AG09309 (cell line): ENCODE measurements at regions not wholly inside any gene's neighbourhood (a gene's known extent, or its start where the extent isn't known, plus 50 kb on each side); places are given as distances from the start of the nearest gene placed in this dataset.

ENCODE experiments used
- DNase-seq: peaks from one replicate; pipeline ENCODE4 v3.0.0-alpha.2; 2010; ENCODE audit warnings: low read depth
- H3K4me3 ChIP-seq: 2 replicates; pipeline ENCODE4 v1.5.1; 2011; ENCODE audit warnings: mild to moderate bottlenecking, low read depth, low read length, moderate library complexity; ENCODE audit not compliant: control insufficient read depth
- TF ChIP-seq, protein P1 (sequence below): IDR thresholded peaks from 2 replicates; pipeline ENCODE4 v1.5.1; 2011; ENCODE audit warnings: mild to moderate bottlenecking, low read depth, low read length, inconsistent platforms; ENCODE audit not compliant: insufficient read depth, control insufficient read depth; ENCODE audit errors: missing control alignments

DNA sequence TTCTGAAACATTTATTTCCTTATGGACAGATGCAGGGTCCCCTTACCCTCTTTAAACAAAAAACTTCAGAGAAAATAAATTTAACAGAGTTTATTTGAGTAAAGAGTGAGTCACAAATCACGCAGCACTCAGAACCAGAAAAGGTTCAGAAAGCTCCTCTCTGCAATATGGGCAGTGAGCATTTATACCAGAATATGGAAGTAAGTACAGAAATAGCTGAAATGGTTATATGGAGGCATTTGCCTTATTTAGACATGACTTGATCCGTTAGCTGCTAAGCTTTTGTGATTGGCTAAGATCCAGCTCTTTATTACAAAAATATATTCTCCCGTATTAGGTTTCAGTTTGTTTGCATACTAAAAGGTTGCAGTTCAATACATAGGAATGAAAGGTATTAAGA lies 1554.1 kb downstream of the EFNA5 start:
- TF ChIP-seq, protein P1, sequence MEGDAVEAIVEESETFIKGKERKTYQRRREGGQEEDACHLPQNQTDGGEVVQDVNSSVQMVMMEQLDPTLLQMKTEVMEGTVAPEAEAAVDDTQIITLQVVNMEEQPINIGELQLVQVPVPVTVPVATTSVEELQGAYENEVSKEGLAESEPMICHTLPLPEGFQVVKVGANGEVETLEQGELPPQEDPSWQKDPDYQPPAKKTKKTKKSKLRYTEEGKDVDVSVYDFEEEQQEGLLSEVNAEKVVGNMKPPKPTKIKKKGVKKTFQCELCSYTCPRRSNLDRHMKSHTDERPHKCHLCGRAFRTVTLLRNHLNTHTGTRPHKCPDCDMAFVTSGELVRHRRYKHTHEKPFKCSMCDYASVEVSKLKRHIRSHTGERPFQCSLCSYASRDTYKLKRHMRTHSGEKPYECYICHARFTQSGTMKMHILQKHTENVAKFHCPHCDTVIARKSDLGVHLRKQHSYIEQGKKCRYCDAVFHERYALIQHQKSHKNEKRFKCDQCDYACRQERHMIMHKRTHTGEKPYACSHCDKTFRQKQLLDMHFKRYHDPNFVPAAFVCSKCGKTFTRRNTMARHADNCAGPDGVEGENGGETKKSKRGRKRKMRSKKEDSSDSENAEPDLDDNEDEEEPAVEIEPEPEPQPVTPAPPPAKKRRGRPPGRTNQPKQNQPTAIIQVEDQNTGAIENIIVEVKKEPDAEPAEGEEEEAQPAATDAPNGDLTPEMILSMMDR: no peak
- no peak overlapping the region for H3K4me3 ChIP-seq
- no peak for DNase-seq

DNA sequence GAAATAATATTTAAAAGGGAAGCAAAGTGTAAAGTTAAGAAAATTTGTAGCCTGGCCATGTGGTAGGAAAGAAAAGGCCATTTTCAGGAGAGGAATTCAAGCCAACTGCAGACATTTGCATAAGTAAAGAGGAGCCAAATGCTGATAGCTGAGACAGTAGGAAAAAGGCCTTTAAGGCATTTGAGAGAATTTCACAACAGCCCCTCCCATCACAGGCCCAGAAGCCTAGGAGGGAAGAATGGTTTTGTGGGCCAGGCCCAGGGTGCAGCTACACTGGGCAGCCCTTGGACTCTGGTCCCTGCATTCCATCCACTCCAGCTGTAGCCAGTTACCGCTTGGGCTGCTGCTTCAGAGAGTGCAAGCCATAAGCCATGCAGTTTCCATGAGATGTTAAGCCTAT lies 1556.8 kb downstream of the EFNA5 start:
- TF ChIP-seq, protein P1: no peak
- DNase-seq: no peak
- no peak overlapping the region for H3K4me3 ChIP-seq

DNA sequence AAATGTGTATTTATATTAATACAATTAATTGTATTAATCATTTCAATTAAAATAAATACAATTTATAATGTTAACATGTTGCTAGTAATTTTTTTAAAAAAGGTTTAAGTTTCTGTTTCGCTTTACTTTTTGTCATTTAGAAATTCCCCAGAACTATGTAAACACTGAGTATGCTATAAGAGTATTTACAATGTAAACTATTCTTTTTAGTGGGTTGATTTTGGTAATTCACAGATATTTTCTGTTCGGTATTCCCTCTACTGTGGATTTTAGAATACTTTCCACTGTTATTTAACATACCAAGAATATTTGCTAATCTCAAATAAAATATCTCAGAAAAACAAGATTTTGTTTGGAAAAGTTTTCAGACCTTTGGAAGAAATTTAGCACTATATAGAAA lies 1564.4 kb downstream of the EFNA5 start:
- TF ChIP-seq, protein P1: no peak
- DNase-seq: no peak
- no peak overlapping the region for H3K4me3 ChIP-seq

DNA sequence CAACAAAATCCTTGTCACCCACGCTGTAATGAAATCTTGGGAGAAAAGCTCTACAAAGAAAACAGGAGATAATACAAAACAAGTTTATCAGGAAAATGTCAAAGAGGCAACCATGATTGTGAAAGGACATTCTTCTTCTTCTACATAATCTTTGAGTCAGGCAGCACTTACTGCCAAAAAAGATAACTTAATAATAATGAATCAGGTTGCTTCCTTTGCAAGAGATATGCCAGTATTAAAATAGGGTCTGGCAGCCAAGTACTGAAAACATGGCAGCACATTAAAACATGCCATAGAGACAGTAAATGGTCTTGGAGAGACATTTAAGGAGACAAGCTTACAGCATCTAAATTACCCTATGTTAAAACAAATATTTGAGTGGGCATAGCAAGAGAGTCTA lies 1573.4 kb downstream of the EFNA5 start:
- DNase-seq: no peak
- no peak overlapping the region for H3K4me3 ChIP-seq
- TF ChIP-seq, protein P1: no peak

DNA sequence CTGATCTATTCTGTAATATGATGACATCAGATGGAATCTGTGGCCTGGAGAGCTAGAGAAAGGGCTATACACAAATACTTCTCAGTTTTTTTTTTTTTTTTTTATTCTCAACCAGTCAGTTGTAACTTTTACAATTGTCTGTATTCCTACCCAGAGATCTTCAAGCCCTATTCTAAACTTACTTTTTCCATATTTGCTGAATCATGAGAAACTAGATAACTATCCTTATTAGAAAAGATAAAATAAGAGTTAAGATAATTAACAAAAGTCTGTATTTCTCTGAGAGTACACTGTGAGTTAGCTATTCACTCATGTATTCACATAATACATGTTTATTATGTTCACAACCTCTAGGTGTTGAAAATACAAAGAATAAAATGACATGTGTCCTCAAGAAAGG lies 1575.9 kb downstream of the EFNA5 start:
- no peak for DNase-seq
- no peak overlapping the region for H3K4me3 ChIP-seq
- TF ChIP-seq, protein P1: no peak

DNA sequence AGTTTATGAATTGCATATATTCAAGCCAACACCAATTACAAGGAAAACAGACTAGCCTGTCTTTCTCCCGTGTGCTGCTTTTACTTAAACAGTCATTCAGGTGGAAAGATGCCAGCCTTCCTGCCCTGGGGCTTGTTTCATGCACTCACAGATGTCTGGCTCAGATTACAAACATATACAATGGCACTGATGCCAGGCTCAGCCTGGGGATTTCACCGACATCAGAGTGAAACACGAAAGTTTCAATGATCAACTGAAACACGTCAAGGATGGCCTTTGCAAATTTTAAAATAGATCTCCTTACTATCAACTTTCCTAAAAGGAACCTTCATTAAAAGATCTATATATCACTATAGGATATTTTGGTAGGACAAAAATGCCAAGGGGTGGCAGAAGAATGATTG lies 1576.5 kb downstream of the EFNA5 start:
- DNase-seq: no peak
- TF ChIP-seq, protein P1: no peak
- H3K4me3 ChIP-seq: no peak overlapping the region

DNA sequence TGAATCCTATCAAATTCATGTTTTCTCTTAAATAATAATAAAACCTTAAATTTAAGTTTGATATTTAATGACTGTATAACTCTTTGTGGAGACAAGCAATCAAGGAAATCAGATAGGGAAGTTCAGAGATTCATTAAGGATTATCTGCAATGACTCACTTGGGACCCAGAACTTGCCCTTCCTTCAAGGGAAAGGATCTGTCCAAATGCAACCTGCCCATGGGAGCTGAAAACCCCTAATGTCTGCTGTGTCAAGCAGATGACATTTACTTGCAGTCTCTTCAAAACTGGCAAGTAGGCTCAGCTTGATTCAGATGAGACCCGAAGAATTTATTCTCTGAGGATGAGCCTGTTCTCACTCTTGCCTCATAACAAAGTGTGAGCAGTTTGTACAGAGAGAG lies 1577.6 kb downstream of the EFNA5 start:
- DNase-seq: no peak
- no peak overlapping the region for H3K4me3 ChIP-seq
- TF ChIP-seq, protein P1: no peak
